Gastrocnemius medialis (tissue), 4 donors: ENCODE measurements at regions not wholly inside any gene's neighbourhood (a gene's known extent, or its start where the extent isn't known, plus 50 kb on each side); places are given as distances from the start of the nearest gene placed in this dataset.

Experiments used
- ATAC-seq, 2 donors: fragments of 150-250 bp; one replicate each; pipeline ENCODE4 v1.9.1; 2016
- DNase-seq, 2 donors: peaks; one replicate each; pipeline ENCODE4 v3.0.0-alpha.2; 2019
- H3K27ac ChIP-seq, 4 donors: fragments of 200-600 bp; sonication (generic); 1 replicate in 1 of 4; 2 replicates in 3 of 4; pipeline ENCODE4 v1.5.1; 2016 to 2018; ENCODE audit warnings: mild to moderate bottlenecking in 2 of 4, moderate library complexity in 1 of 4
- H3K27me3 ChIP-seq, 3 donors: fragments of 200-600 bp; sonication (generic) in 2 of 3; 1 replicate in 1 of 3; 2 replicates in 2 of 3; pipeline versions ENCODE4 v1.5.1 to v1.6.0; 2016 to 2019; ENCODE audit warnings: mild to moderate bottlenecking in 1 of 3, moderate library complexity in 1 of 3
- H3K36me3 ChIP-seq, 2 donors: fragments of 200-600 bp; sonication (generic) in 1 of 2; one replicate each; pipeline ENCODE4 v1.5.1; 2017 to 2018
- H3K4me1 ChIP-seq, 2 donors: fragments of 200-600 bp; sonication (generic) in 1 of 2; one replicate each; pipeline ENCODE4 v1.5.1; 2016 to 2017; ENCODE audit warnings: mild to moderate bottlenecking in 2 of 2
- H3K4me3 ChIP-seq, 4 donors: fragments of 200-600 bp; sonication (generic) in 3 of 4; 1 replicate in 1 of 4; 2 replicates in 3 of 4; pipeline ENCODE4 v1.5.1; 2016 to 2019; ENCODE audit warnings: mild to moderate bottlenecking in 2 of 4
- H3K9me3 ChIP-seq, 3 donors: fragments of 200-600 bp; sonication (generic) in 2 of 3; 1 replicate in 1 of 3; 2 replicates in 2 of 3; pipeline ENCODE4 v1.5.1; 2016 to 2019
- CTCF ChIP-seq, 5 experiments: fragments of 450-650 bp in 3 of 5; fragments of 200-600 bp in 2 of 5; sonication (generic) in 2 of 5; IDR thresholded peaks in 4 of 5; conservative IDR thresholded peaks in 1 of 5; 1 replicate in 4 of 5; 2 replicates in 1 of 5; pipeline ENCODE4 v1.5.1; 2016 to 2019; ENCODE audit warnings: antibody characterized with exemption in 5 of 5, mild to moderate bottlenecking in 3 of 5, moderate library complexity in 3 of 5
- POLR2A ChIP-seq, 2 donors: fragments of 450-650 bp; IDR thresholded peaks; one replicate each; pipeline ENCODE4 v1.6.1; 2017; ENCODE audit warnings: antibody characterized with exemption in 2 of 2, mild to moderate bottlenecking in 2 of 2, moderate library complexity in 2 of 2
- in situ Hi-C, 4 donors: fragments of 200-750 bp; cut with MboI; loops; one replicate each; pipeline versions ENCODE4 v1.15.0 to v1.8.0; 2017; ENCODE audit warnings: low sequenced_read_pairs in 4 of 4
- intact Hi-C: fragments of 100-400 bp; cut with DNase I; formaldehyde crosslinking; loops from one replicate; pipeline ENCODE4 v1.15.1; 2023; ENCODE audit warnings: low total_unique reads

GRCh38 chr9:16030528-16031185 lies 477.8 kb downstream of the CCDC171 start:
- DNase-seq (no peak), ATAC-seq (no peak)
- in situ Hi-C loops: no loop called here
- Histone ChIP-seq H3K4me1 (no peaks in the 10 kb centered on the region), H3K4me3 (no peak overlapping the region), H3K9me3 (no peaks in the 10 kb centered on the region), H3K36me3 (no peaks in the 10 kb centered on the region), H3K27ac (no peak overlapping the region), H3K27me3 (no peaks in the 10 kb centered on the region)
- TF ChIP-seq CTCF (IDR thresholded peaks at IDR 0.05 in 4 of 5, conservative IDR thresholded peaks at IDR 0.05 in 1 of 5): no peak
- TF ChIP-seq POLR2A (IDR thresholded peaks at IDR 0.05): no peak
- intact Hi-C loops: no loop called here

- Histone ChIP-seq H3K27me3 (no peaks in the 10 kb centered on the region), H3K27ac (no peak overlapping the region), H3K4me3 (no peak overlapping the region), H3K4me1 (no peaks in the 10 kb centered on the region), H3K36me3 (no peaks in the 10 kb centered on the region), H3K9me3 (no peaks in the 10 kb centered on the region)
- ATAC-seq (no peak), DNase-seq (no peak)
- intact Hi-C loops: no loop called here
- TF ChIP-seq POLR2A (IDR thresholded peaks at IDR 0.05): no peak
- no peak for TF ChIP-seq CTCF (IDR thresholded peaks at IDR 0.05 in 4 of 5, conservative IDR thresholded peaks at IDR 0.05 in 1 of 5)
- in situ Hi-C loops: no loop called here
Measured at GRCh38 chr9:16031486-16031885, 478.6 kb downstream of the CCDC171 start.

- in situ Hi-C loops: no loop called here
- no peak for TF ChIP-seq POLR2A (IDR thresholded peaks at IDR 0.05)
- no peak for TF ChIP-seq CTCF (IDR thresholded peaks at IDR 0.05 in 4 of 5, conservative IDR thresholded peaks at IDR 0.05 in 1 of 5)
- intact Hi-C loops: no loop called here
Measured at GRCh38 chr9:16031971-16032370, 479.1 kb downstream of the CCDC171 start.

GRCh38 chr9:16032799-16033198 lies 480.0 kb downstream of the CCDC171 start:
- ATAC-seq: no peak
- intact Hi-C loops (no loop called here), in situ Hi-C loops (no loop called here)
- Histone ChIP-seq H3K27ac (no peak overlapping the region), H3K36me3 (no peaks in the 10 kb centered on the region), H3K4me1 (no peaks in the 10 kb centered on the region), H3K4me3 (no peak overlapping the region), H3K9me3 (no peaks in the 10 kb centered on the region), H3K27me3 (no peaks in the 10 kb centered on the region)
- no peak for DNase-seq
- no peak for TF ChIP-seq CTCF (IDR thresholded peaks at IDR 0.05 in 4 of 5, conservative IDR thresholded peaks at IDR 0.05 in 1 of 5)
- no peak for TF ChIP-seq POLR2A (IDR thresholded peaks at IDR 0.05)

More at GRCh38 chr9:16031971-16032370, 479.1 kb downstream of the CCDC171 start:
- H3K4me1 ChIP-seq: no peaks in the 10 kb centered on the region
- H3K27me3 ChIP-seq: no peaks in the 10 kb centered on the region
- ATAC-seq (no peak), DNase-seq (no peak)
- H3K9me3 ChIP-seq: no peaks in the 10 kb centered on the region
- no peak overlapping the region for H3K4me3 ChIP-seq
- no peak overlapping the region for H3K27ac ChIP-seq
- no peaks in the 10 kb centered on the region for H3K36me3 ChIP-seq

- DNase-seq (no peak), ATAC-seq (no peak)
- Histone ChIP-seq H3K27me3 (no peaks in the 10 kb centered on the region), H3K36me3 (no peaks in the 10 kb centered on the region), H3K4me1 (no peaks in the 10 kb centered on the region), H3K27ac (no peak overlapping the region), H3K4me3 (no peak overlapping the region), H3K9me3 (no peaks in the 10 kb centered on the region)
- TF ChIP-seq CTCF (IDR thresholded peaks at IDR 0.05 in 4 of 5, conservative IDR thresholded peaks at IDR 0.05 in 1 of 5): no peak
- no peak for TF ChIP-seq POLR2A (IDR thresholded peaks at IDR 0.05)
- in situ Hi-C loops (no loop called here), intact Hi-C loops (no loop called here)
Measured at GRCh38 chr9:16033253-16033652, 480.4 kb downstream of the CCDC171 start.
